Suprapubic skin (tissue), 4 donors: ENCODE measurements at regions not wholly inside any gene's neighbourhood (a gene's known extent, or its start where the extent isn't known, plus 50 kb on each side); places are given as distances from the start of the nearest gene placed in this dataset.

Experiments
- POLR2A ChIP-seq, 2 donors: fragments of 450-650 bp; IDR thresholded peaks; one replicate each; pipeline ENCODE4 v1.6.1; 2017; ENCODE audit warnings: antibody characterized with exemption in 2 of 2, mild to moderate bottlenecking in 2 of 2, moderate library complexity in 2 of 2
- POLR2AphosphoS5 ChIP-seq, 3 donors: sonication (generic); formaldehyde crosslinking; IDR thresholded peaks; one replicate each; pipeline ENCODE4 v1.6.1; 2017; ENCODE audit warnings: antibody characterized with exemption in 3 of 3
- TF ChIP-seq, protein P1 (sequence below), 2 donors: fragments of 200-600 bp in 1 of 2; fragments of 450-650 bp in 1 of 2; sonication (generic) in 1 of 2; IDR thresholded peaks; one replicate each; pipeline ENCODE4 v1.5.1; 2016 to 2019; ENCODE audit warnings: antibody characterized with exemption in 2 of 2, mild to moderate bottlenecking in 1 of 2, moderate library complexity in 1 of 2

GRCh38 chr11:28384418-28384817, 276.2 kb downstream of the METTL15 start:
- no peak for TF ChIP-seq POLR2A (IDR thresholded peaks at IDR 0.05)
- TF ChIP-seq, protein P1, sequence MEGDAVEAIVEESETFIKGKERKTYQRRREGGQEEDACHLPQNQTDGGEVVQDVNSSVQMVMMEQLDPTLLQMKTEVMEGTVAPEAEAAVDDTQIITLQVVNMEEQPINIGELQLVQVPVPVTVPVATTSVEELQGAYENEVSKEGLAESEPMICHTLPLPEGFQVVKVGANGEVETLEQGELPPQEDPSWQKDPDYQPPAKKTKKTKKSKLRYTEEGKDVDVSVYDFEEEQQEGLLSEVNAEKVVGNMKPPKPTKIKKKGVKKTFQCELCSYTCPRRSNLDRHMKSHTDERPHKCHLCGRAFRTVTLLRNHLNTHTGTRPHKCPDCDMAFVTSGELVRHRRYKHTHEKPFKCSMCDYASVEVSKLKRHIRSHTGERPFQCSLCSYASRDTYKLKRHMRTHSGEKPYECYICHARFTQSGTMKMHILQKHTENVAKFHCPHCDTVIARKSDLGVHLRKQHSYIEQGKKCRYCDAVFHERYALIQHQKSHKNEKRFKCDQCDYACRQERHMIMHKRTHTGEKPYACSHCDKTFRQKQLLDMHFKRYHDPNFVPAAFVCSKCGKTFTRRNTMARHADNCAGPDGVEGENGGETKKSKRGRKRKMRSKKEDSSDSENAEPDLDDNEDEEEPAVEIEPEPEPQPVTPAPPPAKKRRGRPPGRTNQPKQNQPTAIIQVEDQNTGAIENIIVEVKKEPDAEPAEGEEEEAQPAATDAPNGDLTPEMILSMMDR (IDR thresholded peaks at IDR 0.05): no peak
- TF ChIP-seq POLR2AphosphoS5 (IDR thresholded peaks at IDR 0.05): no peak
